ENCODE measurements at regions not wholly inside any gene's neighbourhood (a gene's known extent, or its start where the extent isn't known, plus 50 kb on each side); places are given as distances from the start of the nearest gene placed in this dataset.

DNA sequence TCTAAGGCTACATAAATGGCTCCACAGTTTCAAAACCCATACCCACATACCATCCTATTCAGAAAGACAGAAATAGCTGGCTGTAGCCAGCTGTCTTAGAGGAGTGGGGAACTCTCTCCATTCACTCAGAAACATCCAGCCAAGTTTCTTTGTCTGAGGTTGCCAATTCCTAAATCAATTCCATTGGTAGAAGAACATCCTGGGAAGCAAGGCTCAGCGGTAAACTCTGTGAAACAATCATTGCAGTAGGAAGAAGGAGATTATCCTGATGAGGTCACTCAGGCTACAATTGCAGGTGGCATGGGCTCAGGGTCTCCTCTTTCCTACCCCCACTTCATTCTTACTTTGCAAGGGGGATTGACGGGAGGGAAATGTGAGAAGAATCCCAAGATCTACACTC, 154.0 kb downstream of the ETV1 start:
- TF ChIP-seq, protein P1, sequence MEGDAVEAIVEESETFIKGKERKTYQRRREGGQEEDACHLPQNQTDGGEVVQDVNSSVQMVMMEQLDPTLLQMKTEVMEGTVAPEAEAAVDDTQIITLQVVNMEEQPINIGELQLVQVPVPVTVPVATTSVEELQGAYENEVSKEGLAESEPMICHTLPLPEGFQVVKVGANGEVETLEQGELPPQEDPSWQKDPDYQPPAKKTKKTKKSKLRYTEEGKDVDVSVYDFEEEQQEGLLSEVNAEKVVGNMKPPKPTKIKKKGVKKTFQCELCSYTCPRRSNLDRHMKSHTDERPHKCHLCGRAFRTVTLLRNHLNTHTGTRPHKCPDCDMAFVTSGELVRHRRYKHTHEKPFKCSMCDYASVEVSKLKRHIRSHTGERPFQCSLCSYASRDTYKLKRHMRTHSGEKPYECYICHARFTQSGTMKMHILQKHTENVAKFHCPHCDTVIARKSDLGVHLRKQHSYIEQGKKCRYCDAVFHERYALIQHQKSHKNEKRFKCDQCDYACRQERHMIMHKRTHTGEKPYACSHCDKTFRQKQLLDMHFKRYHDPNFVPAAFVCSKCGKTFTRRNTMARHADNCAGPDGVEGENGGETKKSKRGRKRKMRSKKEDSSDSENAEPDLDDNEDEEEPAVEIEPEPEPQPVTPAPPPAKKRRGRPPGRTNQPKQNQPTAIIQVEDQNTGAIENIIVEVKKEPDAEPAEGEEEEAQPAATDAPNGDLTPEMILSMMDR (conservative IDR thresholded peaks at IDR 0.05; ENCODE audit: low read depth, low read length) = no peak
- TF ChIP-seq EZH2 (IDR thresholded peaks at IDR 0.05; ENCODE audit: borderline replicate concordance, low read depth, low read length, poor library complexity, severe bottlenecking) = no peak
